Heart left ventricle (tissue), 16 donors: ENCODE measurements at regions not wholly inside any gene's neighbourhood (a gene's known extent, or its start where the extent isn't known, plus 50 kb on each side); places are given as distances from the start of the nearest gene placed in this dataset.

Source experiments
- ATAC-seq, 4 donors: fragments of 200-7000 bp; cut with Tn5 transposase; one replicate each; pipeline ENCODE4 v1.9.1; 2020 to 2022; ENCODE audit warnings: moderate library complexity in 4 of 4, mild to moderate bottlenecking in 3 of 4, moderate number of reproducible peaks in 1 of 4
- DNase-seq, 5 donors: peaks; one replicate each; pipeline ENCODE4 v3.0.0-alpha.2; 2020
- H3K27ac ChIP-seq, 12 donors: fragments of 200-600 bp; sonication (generic) in 4 of 12; one replicate each; pipeline versions ENCODE4 v1.5.0 to v1.8.0; 2016 to 2022; ENCODE audit warnings: mild to moderate bottlenecking in 2 of 12
- H3K27me3 ChIP-seq, 9 donors: fragments of 200-600 bp; sonication (generic) in 2 of 9; one replicate each; pipeline versions ENCODE4 v1.5.1 to v1.8.0; 2016 to 2022; ENCODE audit warnings: mild to moderate bottlenecking in 3 of 9
- H3K36me3 ChIP-seq, 9 donors: fragments of 200-600 bp; sonication (generic) in 2 of 9; one replicate each; pipeline versions ENCODE4 v1.5.0 to v1.8.0; 2018 to 2022; ENCODE audit warnings: mild to moderate bottlenecking in 2 of 9
- H3K4me1 ChIP-seq, 12 donors: fragments of 200-600 bp; sonication (generic) in 4 of 12; one replicate each; pipeline versions ENCODE4 v1.5.0 to v1.8.0; 2016 to 2022; ENCODE audit warnings: mild to moderate bottlenecking in 3 of 12
- H3K4me3 ChIP-seq, 12 donors: fragments of 200-600 bp; sonication (generic) in 4 of 12; one replicate each; pipeline versions ENCODE4 v1.5.0 to v1.8.0; 2017 to 2022; ENCODE audit warnings: mild to moderate bottlenecking in 9 of 12, moderate library complexity in 4 of 12
- H3K9me3 ChIP-seq, 12 donors: fragments of 200-600 bp; sonication (generic) in 4 of 12; one replicate each; pipeline versions ENCODE4 v1.5.0 to v1.8.0; 2016 to 2022; ENCODE audit warnings: mild to moderate bottlenecking in 1 of 12
- POLR2A ChIP-seq, 2 donors: fragments of 450-650 bp; IDR thresholded peaks; one replicate each; pipeline ENCODE4 v1.6.1; 2017; ENCODE audit warnings: antibody characterized with exemption in 2 of 2, mild to moderate bottlenecking in 2 of 2, moderate library complexity in 2 of 2
- WGBS, 4 donors: extraction: QIAGEN DNeasy Blood & Tissue Kit in 2 of 4; methylation state at CpG; one replicate each; pipeline versions ENCODE4 v1.1.5 to v1.1.7; 2013 to 2018; 5-methylcytosine and 5-hydroxymethylcytosine counted together
- intact Hi-C, 10 donors: fragments of 100-400 bp; cut with DNase I; formaldehyde crosslinking; loops; one replicate each; pipeline versions ENCODE4 v1.11.1 to v1.14.2; 2022
- TF ChIP-seq, protein P1 (sequence below), 12 donors: fragments of 200-600 bp; sonication (generic) in 4 of 12; IDR thresholded peaks; one replicate each; pipeline versions ENCODE4 v1.5.0 to v1.8.0; 2018 to 2022; ENCODE audit warnings: antibody characterized with exemption in 12 of 12, mild to moderate bottlenecking in 5 of 12
- donor health status: ischemic (EF 13 %, LVEDD 7.1; RV severe dilation, severe dysfunction).
- donor health status: healthy with polysubstance abuse.
- donor health status: DM: no; HTN: yes; CAD: no.
- donor health status: DM: no; HTN: no; CAD: no.
- donor health status: ischemic (EF 25% LVEDD 6.9; RV normal size, moderate dysfunction).
- donor health status: ischemic (EF 25% LVEDD 5.7; RV mildly dilated, moderate dysfunction).
- donor health status: healthy.
- donor health status: DM: yes; HTN: yes; CAD: no.
- donor health status: ischemic (EF 35%, LVEDD 5.7; RV mildly dilated, moderate dysfunction).
- donor health status: nonischemic (EF 11% LVEDD 7.7; RV severe dilation, severe dysfunction).
- donor health status: DM: yes; HTN: yes; CAD: no.
- donor health status: PGD.
- donor health status: ischemic (EF 29% LVEDD 5.4; RV normal size, mild dysfunction).
- donor health status: nonischemic (EF 23%, LVEDD 6.1; RV moderate dilation, normal function).

DNA sequence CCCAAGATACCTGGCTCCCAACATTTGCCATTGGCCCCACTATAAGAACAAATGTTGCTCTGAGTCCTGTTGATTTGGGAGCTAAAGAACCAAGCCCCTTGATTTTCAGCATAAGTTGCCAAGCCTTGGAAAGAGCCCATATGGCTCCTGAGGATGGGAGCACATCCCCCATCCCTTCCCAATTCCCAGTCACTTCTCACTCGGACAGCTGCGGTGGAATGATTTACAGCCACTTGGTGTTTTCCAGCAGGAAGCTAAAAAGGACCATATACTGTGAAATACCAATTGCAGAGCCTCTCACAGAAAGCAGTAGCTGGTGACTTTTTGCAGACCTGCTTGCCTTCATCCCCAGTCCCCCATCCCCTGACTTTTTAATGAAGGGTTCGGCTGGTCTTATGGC is 524.6 kb downstream of the GRIN2A start:
- Histone ChIP-seq H3K4me1 (no peaks in the 10 kb centered on the region), H3K36me3 (no peaks in the 10 kb centered on the region), H3K27ac (no peak overlapping the region), H3K4me3 (no peak overlapping the region), H3K27me3 (peaks cover 0 to 15% (median 3%) of the 10 kb centered on the region in 9 donors), H3K9me3 (no peaks in the 10 kb centered on the region)
- DNase-seq (no peak), ATAC-seq (no peak)
- TF ChIP-seq POLR2A (IDR thresholded peaks at IDR 0.05): no peak
- TF ChIP-seq, protein P1, sequence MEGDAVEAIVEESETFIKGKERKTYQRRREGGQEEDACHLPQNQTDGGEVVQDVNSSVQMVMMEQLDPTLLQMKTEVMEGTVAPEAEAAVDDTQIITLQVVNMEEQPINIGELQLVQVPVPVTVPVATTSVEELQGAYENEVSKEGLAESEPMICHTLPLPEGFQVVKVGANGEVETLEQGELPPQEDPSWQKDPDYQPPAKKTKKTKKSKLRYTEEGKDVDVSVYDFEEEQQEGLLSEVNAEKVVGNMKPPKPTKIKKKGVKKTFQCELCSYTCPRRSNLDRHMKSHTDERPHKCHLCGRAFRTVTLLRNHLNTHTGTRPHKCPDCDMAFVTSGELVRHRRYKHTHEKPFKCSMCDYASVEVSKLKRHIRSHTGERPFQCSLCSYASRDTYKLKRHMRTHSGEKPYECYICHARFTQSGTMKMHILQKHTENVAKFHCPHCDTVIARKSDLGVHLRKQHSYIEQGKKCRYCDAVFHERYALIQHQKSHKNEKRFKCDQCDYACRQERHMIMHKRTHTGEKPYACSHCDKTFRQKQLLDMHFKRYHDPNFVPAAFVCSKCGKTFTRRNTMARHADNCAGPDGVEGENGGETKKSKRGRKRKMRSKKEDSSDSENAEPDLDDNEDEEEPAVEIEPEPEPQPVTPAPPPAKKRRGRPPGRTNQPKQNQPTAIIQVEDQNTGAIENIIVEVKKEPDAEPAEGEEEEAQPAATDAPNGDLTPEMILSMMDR (IDR thresholded peaks at IDR 0.05): no peak
- whole genome bisulfite sequencing, 4 donors: 19 to 27% (median 22%) methylated on average over 3 of the region's 3 CpGs
- intact Hi-C loops: no loop called here

DNA sequence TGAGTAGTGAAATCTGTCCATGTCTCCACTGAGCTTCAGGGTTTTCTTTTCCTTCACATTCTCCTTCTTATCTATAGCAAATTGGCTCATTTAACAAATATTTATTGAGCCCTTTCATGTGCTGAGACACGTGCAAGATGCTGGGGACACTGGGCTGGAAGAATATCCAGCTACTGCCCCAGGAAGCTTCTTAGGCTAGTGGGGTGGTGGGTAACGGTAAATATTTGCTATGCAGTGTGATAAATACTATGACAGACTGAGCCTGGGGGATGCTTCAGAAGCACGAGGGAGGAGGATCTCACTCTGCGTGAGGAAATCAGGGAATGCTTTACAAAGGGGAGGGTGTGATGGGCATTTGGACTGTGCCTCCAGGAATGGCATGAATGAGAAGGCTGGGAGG is 524.1 kb downstream of the GRIN2A start:
- WGBS, 4 donors: 25 to 34% (median 28%) methylated on average over 4 of the region's 4 CpGs
- Histone ChIP-seq H3K36me3 (no peaks in the 10 kb centered on the region), H3K4me3 (no peak overlapping the region), H3K4me1 (no peaks in the 10 kb centered on the region), H3K27me3 (peaks cover 0 to 15% (median 3%) of the 10 kb centered on the region in 9 donors), H3K9me3 (no peaks in the 10 kb centered on the region), H3K27ac (no peak overlapping the region)
- intact Hi-C loops: no loop called here
- no peak for TF ChIP-seq POLR2A (IDR thresholded peaks at IDR 0.05)
- TF ChIP-seq, protein P1 (IDR thresholded peaks at IDR 0.05): no peak
- no peak for DNase-seq
- ATAC-seq: no peak

DNA sequence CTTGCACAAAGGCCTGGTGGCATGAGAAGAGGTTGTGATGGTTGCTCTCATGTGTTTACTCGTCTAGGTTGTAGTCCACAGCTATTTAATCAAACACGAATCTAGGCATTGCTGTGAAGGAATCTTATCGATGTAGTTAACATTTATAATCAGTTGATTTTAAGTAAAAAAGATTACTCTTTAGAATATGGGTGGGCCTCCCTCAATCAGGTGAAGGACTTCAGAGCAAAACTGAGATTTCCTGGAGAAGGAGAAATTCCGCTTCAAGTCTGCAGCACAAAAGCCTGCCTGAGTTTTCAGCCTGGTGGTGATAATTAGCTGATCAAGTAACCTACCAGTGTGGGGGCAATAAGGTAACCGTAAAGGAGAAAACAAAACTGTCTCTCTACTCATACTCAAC is 523.6 kb downstream of the GRIN2A start:
- Histone ChIP-seq H3K4me1 (no peaks in the 10 kb centered on the region), H3K4me3 (no peak overlapping the region), H3K36me3 (no peaks in the 10 kb centered on the region), H3K27me3 (peaks cover 0 to 15% (median 0%) of the 10 kb centered on the region in 9 donors), H3K27ac (no peak overlapping the region), H3K9me3 (no peaks in the 10 kb centered on the region)
- ATAC-seq (no peak), DNase-seq (no peak)
- TF ChIP-seq, protein P1 (IDR thresholded peaks at IDR 0.05): no peak
- no peak for TF ChIP-seq POLR2A (IDR thresholded peaks at IDR 0.05)
- 75 to 84% (median 77%) methylated on average over 5 of the region's 5 CpGs for WGBS, 4 donors
- intact Hi-C loops: no loop called here

DNA sequence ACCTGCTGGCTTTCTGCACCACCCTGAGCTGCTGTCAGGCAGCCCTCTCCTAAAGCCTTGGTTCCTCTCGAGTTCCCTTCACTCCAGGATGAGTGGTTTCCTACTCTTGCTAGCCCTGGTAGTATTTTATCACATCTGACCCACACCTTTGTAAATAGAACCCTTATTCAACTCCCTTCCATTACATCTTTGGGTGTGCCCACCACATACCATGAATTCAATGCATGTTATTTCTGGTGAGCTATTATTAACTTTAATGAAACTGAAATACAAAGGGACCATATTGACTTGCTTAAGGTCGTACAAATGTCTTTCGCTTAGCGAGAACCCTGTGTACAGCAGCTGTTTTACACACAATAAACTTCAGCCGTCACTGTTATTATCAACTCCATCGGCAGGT is 521.3 kb downstream of the GRIN2A start:
- TF ChIP-seq POLR2A (IDR thresholded peaks at IDR 0.05): no peak
- TF ChIP-seq, protein P1 (IDR thresholded peaks at IDR 0.05): no peak
- 73 to 78% (median 74%) methylated on average over 6 of the region's 6 CpGs for WGBS, 4 donors

More for the DNA sequence above, 521.3 kb downstream of the GRIN2A start:
- Histone ChIP-seq H3K27ac (no peak overlapping the region), H3K27me3 (peaks cover 0 to 15% (median 0%) of the 10 kb centered on the region in 9 donors), H3K4me3 (no peak overlapping the region), H3K36me3 (no peaks in the 10 kb centered on the region), H3K4me1 (no peaks in the 10 kb centered on the region), H3K9me3 (no peaks in the 10 kb centered on the region)
- ATAC-seq (no peak), DNase-seq (no peak)
- intact Hi-C loops: no loop called here
